ENCODE measurements at regions not wholly inside any gene's neighbourhood (a gene's known extent, or its start where the extent isn't known, plus 50 kb on each side); places are given as distances from the start of the nearest gene placed in this dataset.
"Not testable (repeated sequence)": the region's sequence is repeated elsewhere in the genome, so short reads cannot be mapped to it uniquely, and the experiment has no call there.

GRCh38 chr16:21525029-21525895 lies 74.1 kb upstream of the METTL9 start (continued):
- TF ChIP-seq PBX2 (CRISPR knock-in tag; IDR thresholded peaks at IDR 0.05; ENCODE audit: low read depth); NR2C1 (IDR thresholded peaks at IDR 0.05); JUN (IDR thresholded peaks at IDR 0.05; ENCODE audit: borderline replicate concordance, low read depth, low read length): not testable (repeated sequence)
- TF ChIP-seq PBX2 (tag; conservative IDR thresholded peaks at IDR 0.05; ENCODE audit: low read depth), result peak; percentile 79
- peak; percentile 99 for TF ChIP-seq CEBPB (tag; IDR thresholded peaks at IDR 0.05)
- TF ChIP-seq CBX3 (IDR thresholded peaks at IDR 0.05; ENCODE audit: borderline replicate concordance in 1 of 2, low read length in 2 of 2), result peak in 1 of 2 experiments; percentile 39; a peak in 1 of 3 replicates
- peak; percentile 63 for TF ChIP-seq MEIS2 (IDR thresholded peaks at IDR 0.05; ENCODE audit: partially characterized antibody)
- peak; percentile 72 for TF ChIP-seq NR2C1 (tag; IDR thresholded peaks at IDR 0.05)
- TF ChIP-seq FOXA3 (CRISPR knock-in tag; conservative IDR thresholded peaks at IDR 0.05 in 1 of 2, IDR thresholded peaks at IDR 0.05 in 1 of 2), result peak; percentile 17 to 75; a peak in 2 of 4 replicates
- peak; percentile 75 for TF ChIP-seq HDAC3 (IDR thresholded peaks at IDR 0.05; ENCODE audit: borderline replicate concordance, partially characterized antibody)
- peak; percentile 91 for TF ChIP-seq PKNOX1 (IDR thresholded peaks at IDR 0.05)
- TF ChIP-seq SMARCA5 (IDR thresholded peaks at IDR 0.05), result peak; percentile 86
- peak; percentile 69; the same call in 1 of the 2 replicates for TF ChIP-seq ZBTB33 (CRISPR knock-in tag; IDR thresholded peaks at IDR 0.05)
- TF ChIP-seq SMARCC2 (IDR thresholded peaks at IDR 0.05; ENCODE audit: low read depth), result peak; percentile 56
- 0 out of 2 replicates have a peak, but pooled peaks have one; percentile 23 for TF ChIP-seq TCF7L2 (IDR thresholded peaks at IDR 0.05; ENCODE audit: low read depth, low read length)
- TF ChIP-seq CBFA2T2 (conservative IDR thresholded peaks at IDR 0.05), result peak; percentile 76
- TF ChIP-seq ADNP (tag; IDR thresholded peaks at IDR 0.05), result 0 out of 2 replicates have a peak, but pooled peaks have one; percentile 11
- TF ChIP-seq SNIP1 (IDR thresholded peaks at IDR 0.05; ENCODE audit: low read depth), result 0 out of 2 replicates have a peak, but pooled peaks have one; percentile 37
- peak; percentile 80 for TF ChIP-seq TAL1 (IDR thresholded peaks at IDR 0.05)
- TF ChIP-seq KLF13 (tag; IDR thresholded peaks at IDR 0.05; ENCODE audit: borderline replicate concordance, low read depth), result 0 out of 2 replicates have a peak, but pooled peaks have one; percentile 29
- 0 out of 2 replicates have a peak, but pooled peaks have one; percentile 64 for TF ChIP-seq FOXP1 (CRISPR knock-in tag; IDR thresholded peaks at IDR 0.05)
- TF ChIP-seq RCOR1 (IDR thresholded peaks at IDR 0.05; ENCODE audit: borderline replicate concordance in 1 of 2, low read depth in 2 of 2, low read length in 2 of 2), result peak in 1 of 2 experiments; percentile 69; a peak in 1 of 4 replicates
- peak; percentile 76 for TF ChIP-seq JUN (CRISPR knock-in tag; IDR thresholded peaks at IDR 0.05; ENCODE audit: borderline replicate concordance)
